Upper lobe of right lung (tissue), 1 donor: ENCODE measurements at regions not wholly inside any gene's neighbourhood (a gene's known extent, or its start where the extent isn't known, plus 50 kb on each side); places are given as distances from the start of the nearest gene placed in this dataset.
A peak's percentile ranks its signal among the peaks of the same experiment; 100 is the strongest.

Experiments
- ATAC-seq: fragments of 200-7000 bp; cut with Tn5 transposase; one replicate; pipeline ENCODE4 v1.9.1; 2020; ENCODE audit warnings: mild to moderate bottlenecking, moderate library complexity
- DNase-seq: peaks from one replicate; pipeline ENCODE4 v3.0.0-alpha.2; 2020
- H3K27ac ChIP-seq: fragments of 200-600 bp; one replicate; pipeline ENCODE4 v1.8.0; 2022
- H3K27me3 ChIP-seq: fragments of 200-600 bp; one replicate; pipeline ENCODE4 v1.8.0; 2022; ENCODE audit warnings: mild to moderate bottlenecking
- H3K36me3 ChIP-seq: fragments of 200-600 bp; one replicate; pipeline ENCODE4 v1.8.0; 2022
- H3K4me1 ChIP-seq: fragments of 200-600 bp; one replicate; pipeline ENCODE4 v1.8.0; 2022
- H3K4me3 ChIP-seq: fragments of 200-600 bp; one replicate; pipeline ENCODE4 v1.8.0; 2022; ENCODE audit warnings: mild to moderate bottlenecking
- H3K9me3 ChIP-seq: fragments of 200-600 bp; one replicate; pipeline ENCODE4 v1.8.0; 2022
- intact Hi-C: fragments of 100-400 bp; cut with DNase I; formaldehyde crosslinking; loops from one replicate; pipeline ENCODE4 v1.11.0; 2022
- TF ChIP-seq, protein P1 (sequence below): fragments of 200-600 bp; IDR thresholded peaks from one replicate; pipeline ENCODE4 v1.8.0; 2022; ENCODE audit warnings: antibody characterized with exemption
- donor health status: DM: no; HTN: yes; CAD: no; lungs with severe emphysema.

DNA sequence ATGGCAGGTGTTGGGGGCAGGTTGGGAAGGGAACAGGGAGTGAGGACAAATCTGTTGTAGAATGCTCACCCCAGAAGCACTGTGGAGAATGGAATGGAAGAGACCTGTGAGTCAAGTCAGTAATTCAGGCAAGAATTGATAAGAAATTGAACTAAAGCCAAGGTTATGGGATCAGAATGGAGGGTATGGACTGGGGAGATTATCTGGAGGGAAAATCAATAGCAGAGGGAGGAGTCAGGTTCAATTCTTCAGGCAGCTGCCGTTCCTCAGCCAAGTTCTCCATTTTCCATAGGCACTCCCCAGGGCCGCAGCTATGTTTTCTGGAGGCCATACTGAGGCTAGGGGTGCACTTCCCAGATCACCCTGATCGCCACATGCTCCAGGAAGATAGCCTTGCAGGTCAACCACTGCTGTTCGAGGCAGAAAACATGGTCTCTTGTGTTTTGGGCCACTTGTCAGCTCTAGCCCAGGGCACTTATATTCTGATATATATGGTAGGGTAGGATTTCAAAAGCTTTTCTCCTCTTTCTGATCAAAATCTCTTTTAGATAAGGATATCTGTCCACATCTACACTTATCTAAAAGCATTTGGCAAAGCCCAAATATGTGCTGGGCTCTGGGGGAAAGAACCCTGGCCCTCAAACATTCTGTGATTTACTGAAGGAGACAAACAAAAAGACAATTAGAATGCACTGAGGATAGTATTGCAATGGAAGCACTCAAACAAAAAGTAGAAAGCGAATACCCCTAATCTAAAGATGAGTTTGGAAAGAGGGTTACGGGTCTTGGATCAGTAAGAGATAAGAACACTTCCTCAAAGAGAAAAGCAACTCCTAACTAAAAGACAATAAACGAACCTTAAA lies 92.3 kb downstream of the TMEM212 start:
- ATAC-seq (no peak), DNase-seq (no peak)
- TF ChIP-seq, protein P1, sequence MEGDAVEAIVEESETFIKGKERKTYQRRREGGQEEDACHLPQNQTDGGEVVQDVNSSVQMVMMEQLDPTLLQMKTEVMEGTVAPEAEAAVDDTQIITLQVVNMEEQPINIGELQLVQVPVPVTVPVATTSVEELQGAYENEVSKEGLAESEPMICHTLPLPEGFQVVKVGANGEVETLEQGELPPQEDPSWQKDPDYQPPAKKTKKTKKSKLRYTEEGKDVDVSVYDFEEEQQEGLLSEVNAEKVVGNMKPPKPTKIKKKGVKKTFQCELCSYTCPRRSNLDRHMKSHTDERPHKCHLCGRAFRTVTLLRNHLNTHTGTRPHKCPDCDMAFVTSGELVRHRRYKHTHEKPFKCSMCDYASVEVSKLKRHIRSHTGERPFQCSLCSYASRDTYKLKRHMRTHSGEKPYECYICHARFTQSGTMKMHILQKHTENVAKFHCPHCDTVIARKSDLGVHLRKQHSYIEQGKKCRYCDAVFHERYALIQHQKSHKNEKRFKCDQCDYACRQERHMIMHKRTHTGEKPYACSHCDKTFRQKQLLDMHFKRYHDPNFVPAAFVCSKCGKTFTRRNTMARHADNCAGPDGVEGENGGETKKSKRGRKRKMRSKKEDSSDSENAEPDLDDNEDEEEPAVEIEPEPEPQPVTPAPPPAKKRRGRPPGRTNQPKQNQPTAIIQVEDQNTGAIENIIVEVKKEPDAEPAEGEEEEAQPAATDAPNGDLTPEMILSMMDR, result no peak
- H3K9me3 ChIP-seq, result no peaks in the 10 kb centered on the region
- no peak overlapping the region for H3K27ac ChIP-seq
- no peak overlapping the region for H3K4me3 ChIP-seq
- intact Hi-C loops, result no loop called here
- no peaks in the 10 kb centered on the region for H3K36me3 ChIP-seq
- H3K4me1 ChIP-seq, result no peaks in the 10 kb centered on the region
- H3K27me3 ChIP-seq, result no peaks in the 10 kb centered on the region

DNA sequence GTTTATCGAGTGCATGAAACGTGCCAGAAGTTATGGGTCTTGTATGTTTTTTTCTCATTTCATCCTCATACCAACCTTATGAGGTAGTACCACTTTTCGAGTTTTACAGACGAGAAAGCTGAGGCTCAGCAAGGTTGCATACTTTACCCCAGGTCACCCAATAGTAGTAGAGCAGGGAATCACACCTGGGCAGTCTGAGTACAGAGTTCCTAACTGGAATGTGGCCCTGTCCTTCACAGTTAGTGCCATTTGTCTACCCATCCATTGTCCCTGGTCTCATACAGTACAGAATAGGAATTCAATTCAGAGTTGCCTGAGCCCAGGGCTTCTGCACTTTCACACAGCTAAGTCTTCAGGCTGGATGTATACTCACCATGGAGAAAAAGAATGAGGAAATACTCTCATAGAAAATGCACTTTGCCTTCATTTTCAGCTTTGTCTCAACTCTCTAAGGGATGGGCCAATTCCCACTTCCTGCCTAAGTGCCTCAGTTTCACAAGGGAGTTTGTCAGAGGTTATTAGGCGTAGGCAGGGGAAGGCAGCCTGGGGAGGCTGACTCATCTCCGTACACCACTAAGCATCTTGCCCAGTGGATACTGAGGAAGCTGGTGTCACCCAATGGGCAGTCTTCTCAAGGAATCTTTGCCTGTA lies 93.2 kb downstream of the TMEM212 start:
- TF ChIP-seq, protein P1, result no peak
- Histone ChIP-seq H3K36me3 (no peaks in the 10 kb centered on the region), H3K27me3 (no peaks in the 10 kb centered on the region), H3K4me1 (no peaks in the 10 kb centered on the region), H3K27ac (no peak overlapping the region), H3K9me3 (no peaks in the 10 kb centered on the region), H3K4me3 (no peak overlapping the region)
- intact Hi-C loops, result no loop called here
- ATAC-seq, result peak; percentile 94
- DNase-seq, result no peak

DNA sequence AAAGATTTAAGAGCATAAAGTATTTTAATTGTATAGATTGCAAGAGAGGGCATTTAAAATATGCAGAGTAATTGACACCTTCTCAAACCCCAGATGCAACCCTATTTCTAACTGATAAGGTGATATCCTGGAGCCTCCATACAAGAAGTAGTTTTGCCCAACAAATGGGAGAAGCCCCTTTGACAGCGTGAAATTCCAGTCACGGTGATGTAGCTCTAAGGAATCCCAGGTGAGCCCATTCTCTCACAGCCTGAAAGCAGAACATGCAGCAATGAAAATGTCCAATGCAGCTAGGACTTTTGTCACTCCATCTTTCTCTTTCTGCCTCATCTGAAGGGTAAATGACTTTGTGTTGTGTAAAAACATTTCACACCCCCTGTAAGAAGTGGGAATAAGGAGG lies 96.4 kb downstream of the TMEM212 start:
- intact Hi-C loops, result no loop called here
- TF ChIP-seq, protein P1, result no peak
- Histone ChIP-seq H3K9me3 (no peaks in the 10 kb centered on the region), H3K4me1 (no peaks in the 10 kb centered on the region), H3K36me3 (no peaks in the 10 kb centered on the region), H3K27me3 (no peaks in the 10 kb centered on the region), H3K4me3 (no peak overlapping the region), H3K27ac (no peak overlapping the region)
- DNase-seq, result no peak
- no peak for ATAC-seq

DNA sequence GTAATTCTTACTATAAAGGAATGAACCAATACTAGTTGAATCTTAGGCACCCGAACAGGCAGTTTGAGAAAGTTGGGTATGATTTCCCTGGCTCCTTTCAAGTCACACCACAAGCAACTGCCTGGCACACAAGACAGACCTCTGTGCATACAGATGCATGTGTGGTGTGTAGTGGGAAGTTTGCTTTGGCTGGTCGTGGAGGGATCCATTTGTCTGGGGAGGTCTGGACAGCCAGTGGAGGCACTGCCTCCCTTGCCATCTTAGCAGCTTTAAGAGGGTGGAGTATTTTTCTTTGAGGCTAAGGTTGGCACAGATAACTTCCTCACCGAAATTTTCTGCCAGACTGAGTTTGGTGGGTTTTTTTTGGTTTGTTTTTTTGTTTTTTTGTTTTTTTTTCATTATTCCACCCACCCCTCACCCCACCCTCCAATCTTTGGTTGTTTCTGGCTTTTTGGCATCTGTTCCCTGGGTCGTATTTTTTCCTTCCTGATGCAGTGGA lies 97.1 kb downstream of the TMEM212 start:
- DNase-seq (no peak), ATAC-seq (no peak)
- no peaks in the 10 kb centered on the region for H3K36me3 ChIP-seq
- peaks cover 3% of the 10 kb centered on the region for H3K4me1 ChIP-seq
- no peak overlapping the region for H3K4me3 ChIP-seq
- intact Hi-C loops, result no loop called here
- TF ChIP-seq, protein P1, result no peak
- H3K9me3 ChIP-seq, result no peaks in the 10 kb centered on the region
- H3K27ac ChIP-seq, result no peak overlapping the region
- no peaks in the 10 kb centered on the region for H3K27me3 ChIP-seq

DNA sequence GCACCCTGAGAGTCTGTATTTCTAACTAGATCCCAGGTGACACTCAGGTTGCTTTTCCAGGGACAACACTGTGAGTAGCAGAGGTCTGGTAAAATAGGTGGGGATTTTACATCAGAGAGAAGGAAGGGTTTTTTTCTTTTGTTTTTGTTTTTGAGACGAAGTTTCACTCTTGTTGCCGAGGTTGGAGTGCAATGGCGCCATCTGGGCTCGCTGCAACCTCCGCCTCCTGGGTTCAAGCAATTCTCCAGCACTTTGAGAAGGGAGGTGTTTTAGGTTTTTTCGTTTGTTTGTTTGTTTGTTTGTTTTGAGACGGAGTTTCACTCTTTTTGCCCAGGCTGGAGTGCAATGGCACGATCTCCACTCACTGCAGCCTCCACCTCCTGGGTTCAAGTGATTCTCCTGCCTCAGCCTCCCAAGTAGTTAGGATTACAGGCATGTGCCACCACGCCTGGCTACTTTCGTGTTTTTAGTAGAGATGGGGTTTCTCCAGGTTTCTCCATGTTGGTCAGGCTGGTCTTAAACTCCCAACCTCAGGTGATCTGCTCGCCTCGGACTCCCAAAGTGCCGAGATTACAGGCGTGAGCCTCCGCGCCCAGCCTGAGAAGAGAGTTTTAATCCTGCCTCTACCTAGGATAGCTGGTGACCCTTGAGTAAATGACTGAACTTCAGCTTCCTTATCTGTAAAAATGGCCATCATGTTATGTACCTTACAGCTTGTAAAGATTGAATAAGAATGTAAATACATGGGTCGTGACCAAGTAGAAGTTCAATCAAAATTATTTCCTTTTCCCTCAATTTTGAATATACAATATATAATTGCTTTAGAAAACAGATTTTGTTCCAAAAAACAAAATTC lies 95.9 kb upstream of the FNDC3B start:
- Histone ChIP-seq H3K9me3 (no peaks in the 10 kb centered on the region), H3K27me3 (no peaks in the 10 kb centered on the region), H3K36me3 (no peaks in the 10 kb centered on the region), H3K4me3 (no peak overlapping the region), H3K4me1 (peaks cover 3% of the 10 kb centered on the region), H3K27ac (no peak overlapping the region)
- TF ChIP-seq, protein P1, result no peak
- no peak for DNase-seq
- ATAC-seq, result no peak
- intact Hi-C loops, result no loop called here
